GM19438 (cell line): ENCODE measurements at regions not wholly inside any gene's neighbourhood (a gene's known extent, or its start where the extent isn't known, plus 50 kb on each side); places are given as distances from the start of the nearest gene placed in this dataset.

Source experiments
- ATAC-seq: cut with Tn5 transposase; IDR thresholded peaks from one replicate; pipeline ENCODE4 v1.9.1; 2021; ENCODE audit warnings: low read depth; ENCODE audit not compliant: unreplicated experiment

DNA sequence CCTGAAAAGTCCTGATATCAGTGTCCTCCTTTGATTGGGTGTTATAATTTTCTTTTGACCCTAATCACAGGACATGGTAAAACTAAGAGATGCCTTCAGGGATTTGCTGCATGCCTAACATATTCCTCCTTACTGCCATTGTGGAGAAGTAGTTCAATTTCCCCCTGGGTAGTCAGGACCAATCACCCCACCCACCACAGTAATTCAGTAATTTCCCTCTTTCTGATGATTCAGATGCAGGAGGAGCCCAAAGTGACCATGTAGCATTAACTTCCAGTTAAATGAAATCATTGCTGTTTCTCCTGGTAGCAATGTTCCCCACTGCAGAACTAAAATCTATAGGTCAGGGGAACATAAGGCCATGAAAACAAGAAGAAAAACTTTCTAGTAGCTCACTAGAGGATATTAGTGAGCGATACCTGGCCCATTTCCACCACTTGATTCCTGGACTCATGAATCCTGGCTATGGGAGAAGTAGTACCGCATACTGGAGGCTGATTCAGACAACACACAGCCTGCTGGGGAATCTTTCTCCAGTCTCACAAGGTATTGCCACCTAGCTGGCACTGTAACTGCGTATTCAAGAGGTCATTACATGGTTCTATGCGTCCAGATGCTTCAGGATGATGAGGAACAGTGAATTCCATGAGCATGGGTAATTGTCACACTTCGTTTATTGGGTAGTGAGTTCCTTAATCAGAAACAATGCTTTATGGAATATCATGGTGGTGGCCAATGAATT is 561.2 kb downstream of the HAO1 start:
- ATAC-seq: no peak

DNA sequence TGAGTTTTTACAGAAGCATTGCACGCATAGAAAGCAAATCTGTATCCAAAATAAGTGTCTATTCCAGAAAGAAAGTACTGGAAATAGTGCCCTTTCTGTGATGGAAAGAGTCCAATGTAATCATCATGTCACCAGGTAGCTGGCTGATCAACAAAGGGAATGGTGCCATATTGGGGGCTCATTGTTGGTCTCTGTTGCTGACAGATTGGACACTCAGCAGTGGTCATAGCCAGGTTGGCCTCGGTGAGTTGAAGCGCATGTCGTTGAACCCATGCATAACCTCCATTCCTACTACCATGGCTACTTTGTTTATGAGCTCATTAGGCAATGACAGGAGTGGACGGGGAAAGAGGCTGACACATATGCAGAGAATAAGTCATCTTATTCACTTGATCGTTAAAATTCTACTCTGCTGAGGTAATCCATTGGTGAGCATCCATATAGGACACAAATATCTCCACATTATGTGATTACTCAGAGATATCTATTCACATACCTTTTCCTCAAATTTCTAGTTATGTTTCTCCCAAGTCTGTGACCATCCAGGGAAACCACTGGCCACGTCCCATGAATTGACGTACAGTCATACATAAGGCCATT is 560.5 kb downstream of the HAO1 start:
- no peak for ATAC-seq

DNA sequence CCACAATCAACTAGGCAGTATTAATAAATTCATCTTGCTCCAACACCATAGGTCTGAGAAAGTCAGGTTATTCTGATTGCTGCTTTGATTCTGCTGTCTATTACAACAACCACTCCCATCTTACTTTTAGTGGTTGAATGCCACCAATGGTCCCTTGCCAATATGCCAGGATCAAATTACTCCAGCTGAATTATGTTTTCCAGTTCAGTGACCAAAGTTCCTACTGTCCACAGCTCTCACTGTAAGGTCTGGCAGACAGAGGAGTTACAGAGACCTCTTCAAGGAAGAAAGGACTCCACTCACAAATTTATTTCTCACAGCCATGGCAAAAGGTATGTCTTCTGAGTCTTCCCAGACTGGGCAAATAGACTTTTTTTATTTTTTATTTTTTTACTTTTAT is 557.0 kb downstream of the HAO1 start:
- no peak for ATAC-seq

DNA sequence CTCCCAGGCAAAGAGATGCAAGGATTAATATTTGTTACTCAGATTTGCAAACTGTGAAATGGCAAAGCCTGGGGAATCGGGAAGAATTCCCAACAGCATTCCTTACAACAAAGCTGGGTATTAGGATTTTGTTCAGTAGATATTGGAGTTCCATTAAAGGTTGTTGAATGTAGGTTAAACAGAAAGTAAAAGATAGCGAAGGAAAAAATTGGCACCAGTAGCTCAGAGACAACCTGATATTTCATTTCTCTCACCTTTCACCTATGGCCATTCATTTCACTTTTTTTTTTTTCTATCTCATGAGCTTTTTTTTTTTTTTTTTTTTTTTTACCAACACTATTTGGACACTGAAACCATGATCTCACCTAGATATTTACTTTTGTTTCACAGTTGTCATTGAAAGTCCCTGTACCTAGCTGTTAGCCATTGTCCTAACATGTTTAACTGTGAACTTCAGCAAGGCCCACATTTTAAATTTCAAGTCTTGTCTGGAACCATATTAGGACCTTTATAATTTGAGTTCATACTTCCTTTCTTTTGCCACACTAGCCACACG is 552.5 kb downstream of the HAO1 start:
- ATAC-seq: no peak

DNA sequence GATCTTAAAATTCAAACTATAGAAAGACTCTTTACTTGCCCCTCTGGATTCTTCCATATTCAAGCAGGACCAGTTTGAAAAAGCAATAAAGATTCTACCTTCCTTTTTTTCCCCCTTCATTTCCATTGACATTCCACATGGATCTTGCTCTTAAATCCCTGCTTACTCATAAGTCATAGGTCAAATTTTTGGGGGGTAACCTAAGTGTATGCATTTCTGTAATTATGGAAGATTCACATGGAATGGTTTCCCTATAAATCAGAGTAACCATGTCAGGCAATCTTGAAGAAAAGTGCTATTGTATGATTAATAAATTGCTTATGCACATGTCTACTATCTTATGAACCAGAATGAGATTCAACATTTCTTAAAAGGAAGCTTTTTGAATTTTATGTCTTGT is 551.0 kb downstream of the HAO1 start:
- no peak for ATAC-seq

DNA sequence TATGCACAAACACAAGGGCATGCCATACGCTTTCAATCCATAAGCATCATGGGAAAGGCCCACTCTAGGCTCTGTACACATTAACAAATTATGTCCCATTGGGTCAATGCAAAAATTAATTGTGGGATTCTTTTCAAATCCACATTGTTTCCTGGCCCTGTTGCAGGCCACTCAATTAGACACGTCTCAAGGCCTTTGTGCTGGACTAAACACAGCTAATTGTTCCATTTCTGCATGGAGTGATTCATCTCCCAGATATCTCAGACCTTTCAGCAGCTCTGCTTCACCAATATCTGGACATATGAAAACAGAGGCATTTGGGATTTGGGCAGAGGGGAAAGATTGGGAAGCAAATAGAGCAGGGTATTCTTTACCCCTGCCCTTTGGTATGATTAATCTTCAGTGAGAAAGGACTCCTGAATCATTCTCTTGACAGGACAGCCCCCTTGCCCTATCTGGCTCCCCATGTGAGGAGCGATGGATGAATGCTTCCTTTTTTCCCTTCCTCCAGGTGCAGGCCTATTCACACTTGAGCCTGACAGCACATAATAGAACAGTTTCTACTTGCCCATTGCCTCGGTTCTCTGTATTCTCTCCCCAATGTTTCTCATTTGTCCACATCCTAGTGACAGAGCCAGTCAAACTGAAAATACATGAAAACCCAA is 547.6 kb downstream of the HAO1 start:
- no peak for ATAC-seq

DNA sequence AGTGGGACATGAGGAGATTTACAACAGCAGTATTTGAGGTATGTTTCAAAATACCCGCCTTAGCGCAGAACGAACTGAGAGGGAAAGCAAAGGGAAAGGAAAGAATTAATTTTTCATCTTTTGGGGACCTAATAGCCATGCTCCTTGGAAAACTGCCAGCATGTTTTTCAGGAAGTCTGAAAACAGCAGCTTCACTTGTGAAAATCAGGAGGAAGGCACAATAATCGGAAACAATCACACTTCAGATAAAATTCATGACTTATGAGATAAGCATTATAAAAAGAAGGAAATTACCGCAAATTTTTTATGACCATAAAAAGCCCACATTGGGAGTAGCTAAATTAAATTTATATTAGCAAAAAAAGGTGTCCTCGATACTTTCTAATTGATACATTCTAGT is 541.1 kb downstream of the HAO1 start:
- ATAC-seq: no peak

DNA sequence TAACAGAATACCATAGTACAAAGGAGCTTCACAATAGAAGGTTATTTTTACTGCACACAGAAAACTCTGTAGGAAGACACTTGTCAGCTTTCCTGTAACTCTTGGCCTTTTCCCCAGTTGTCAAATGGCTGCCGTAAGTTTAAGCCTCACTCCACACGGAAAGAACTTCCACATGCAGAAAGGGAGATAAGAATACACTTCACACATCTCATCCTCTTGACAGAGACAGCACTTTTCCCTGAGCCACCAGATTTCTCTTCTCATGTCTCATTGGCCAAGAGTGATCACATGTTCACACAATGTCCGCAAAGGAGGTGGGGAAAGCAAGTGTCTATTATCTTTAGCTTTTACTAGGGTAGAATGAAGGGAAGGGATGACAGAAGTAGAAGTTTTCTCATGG is 540.7 kb downstream of the HAO1 start:
- ATAC-seq: no peak

DNA sequence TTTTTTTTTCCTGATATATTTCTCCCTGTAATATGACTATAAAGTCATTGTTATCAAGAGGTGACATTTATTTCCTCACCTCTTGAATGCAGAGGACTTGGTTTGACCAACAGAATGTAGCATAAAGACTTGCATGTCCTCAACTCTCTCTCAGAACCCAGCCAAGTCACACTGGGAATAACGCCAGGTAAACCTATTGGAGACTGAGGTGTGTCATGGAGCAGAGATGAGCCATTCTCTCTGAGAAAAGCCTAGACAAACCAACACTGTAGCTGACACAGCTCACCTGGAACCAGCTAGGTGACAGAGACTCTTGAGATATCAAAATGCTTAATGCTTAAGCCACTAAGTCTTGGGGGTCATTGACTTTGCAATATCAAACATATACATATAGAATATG is 533.6 kb downstream of the HAO1 start:
- no peak for ATAC-seq

DNA sequence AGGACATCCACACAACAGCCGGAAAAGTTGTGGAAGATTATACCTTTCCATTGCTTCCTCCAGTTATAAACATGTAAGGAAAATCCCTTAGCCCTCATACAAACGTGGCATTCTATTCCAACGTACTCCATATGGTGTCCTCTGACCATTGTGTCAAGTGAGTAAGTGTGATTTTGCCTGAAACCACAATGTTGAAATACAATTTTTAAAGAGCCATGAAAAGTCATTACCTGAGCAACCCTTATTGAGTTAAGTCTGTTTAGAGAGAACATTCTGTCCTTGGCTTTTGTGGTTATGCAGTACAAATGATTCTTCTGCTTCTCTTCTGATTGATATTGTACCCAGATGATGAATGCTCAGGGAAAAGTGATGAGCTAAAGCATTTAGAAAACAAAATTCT is 530.1 kb downstream of the HAO1 start:
- ATAC-seq: no peak

DNA sequence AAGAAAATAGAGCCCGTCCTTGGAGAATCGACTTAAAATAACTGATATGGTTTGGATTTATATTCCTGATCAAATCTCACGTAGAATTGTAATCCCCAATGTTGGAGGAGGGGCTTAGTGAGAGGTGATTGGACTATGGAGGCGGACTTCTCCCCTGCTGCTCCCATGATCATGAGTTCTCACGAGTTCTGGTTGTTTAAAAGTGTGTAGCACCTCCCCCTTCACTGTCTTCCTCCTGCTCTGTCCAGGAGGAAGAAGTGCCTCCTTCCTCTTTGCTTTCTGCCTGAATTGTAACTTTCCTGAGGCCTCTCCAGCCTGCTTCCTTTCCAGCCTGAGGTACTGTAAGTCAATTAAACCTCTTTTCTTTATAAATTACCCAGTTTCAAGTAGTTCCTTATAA is 529.2 kb downstream of the HAO1 start:
- no peak for ATAC-seq

DNA sequence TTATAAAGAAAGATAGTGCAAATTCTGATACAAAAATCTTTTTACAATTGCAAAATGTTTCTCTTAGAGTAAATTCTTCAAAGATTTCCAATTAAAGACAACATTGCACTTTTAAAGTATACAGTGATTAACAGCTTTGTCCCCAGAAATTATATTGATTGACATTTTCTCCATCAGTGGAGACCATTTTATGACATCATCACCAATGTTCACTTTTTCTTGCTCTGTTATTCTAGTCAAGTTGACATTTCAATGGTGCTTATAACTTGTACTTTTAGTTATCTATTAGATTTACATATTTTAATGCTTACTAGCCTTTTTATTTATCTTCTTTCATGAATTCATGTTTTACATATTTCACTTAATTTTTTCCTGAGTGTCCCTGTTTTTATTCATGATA is 524.8 kb downstream of the HAO1 start:
- no peak for ATAC-seq

DNA sequence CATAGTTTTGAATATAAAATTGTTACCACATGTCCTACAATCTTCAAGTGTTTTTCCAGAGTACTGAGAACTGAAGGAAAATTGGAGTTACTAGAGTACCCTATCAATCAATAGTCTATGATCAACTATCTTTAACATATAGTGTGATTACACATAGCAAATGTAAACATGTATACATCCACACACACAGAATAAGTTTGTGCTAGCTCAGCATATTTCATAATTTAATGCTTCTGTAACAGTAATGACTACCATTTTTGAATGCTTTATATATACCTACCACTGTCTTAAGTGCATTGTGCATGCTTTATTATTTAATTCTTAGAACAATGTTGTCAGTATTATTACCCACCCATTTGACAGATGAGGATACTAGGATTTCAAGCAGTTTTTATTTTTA is 523.9 kb downstream of the HAO1 start:
- no peak for ATAC-seq

DNA sequence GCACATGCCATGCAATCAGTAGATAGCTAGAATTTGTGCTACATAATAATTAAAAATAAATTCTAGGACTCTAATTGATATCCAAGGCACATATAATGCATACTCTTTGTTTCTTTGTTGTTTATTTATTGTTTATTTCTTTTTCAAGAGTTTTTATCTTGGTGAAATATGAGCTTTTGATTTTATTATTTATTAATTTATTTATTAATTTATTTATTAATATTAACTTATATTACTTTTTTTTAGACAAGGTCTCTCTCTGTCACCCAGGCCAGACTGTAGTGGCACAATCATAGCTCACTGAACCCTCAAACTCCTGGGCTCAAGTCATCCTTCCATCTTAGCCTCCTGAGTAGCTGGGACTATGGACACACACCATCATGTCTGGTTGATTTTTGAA is 519.9 kb downstream of the HAO1 start:
- ATAC-seq: no peak

DNA sequence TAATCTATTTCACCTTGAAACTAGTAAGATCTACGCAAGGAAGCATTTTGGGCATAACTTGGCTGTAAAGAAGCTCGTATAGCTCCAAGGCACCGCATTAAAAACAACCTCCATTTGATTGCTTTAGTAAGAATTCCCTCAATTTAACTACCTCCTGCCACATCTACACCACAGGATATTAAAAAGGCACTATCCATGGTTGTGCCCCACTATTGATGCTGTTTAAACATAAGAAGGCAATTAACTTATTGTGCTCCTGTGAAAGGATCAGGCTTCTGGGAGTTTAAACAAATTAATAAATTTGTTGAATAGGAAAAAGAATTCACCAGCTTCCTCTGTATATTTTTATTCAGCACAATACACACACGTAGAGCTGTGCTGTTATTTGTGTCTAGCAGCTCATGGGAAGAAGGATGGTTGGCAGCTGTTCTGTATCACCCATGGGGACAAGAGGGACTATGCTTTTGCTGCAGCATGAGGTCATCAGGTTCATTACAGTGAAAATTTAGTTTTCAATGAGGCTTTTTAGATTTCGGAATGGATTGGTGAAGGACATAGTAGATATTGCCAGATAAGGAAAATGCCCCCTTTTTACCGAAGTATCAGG is 513.3 kb downstream of the HAO1 start:
- ATAC-seq: no peak

DNA sequence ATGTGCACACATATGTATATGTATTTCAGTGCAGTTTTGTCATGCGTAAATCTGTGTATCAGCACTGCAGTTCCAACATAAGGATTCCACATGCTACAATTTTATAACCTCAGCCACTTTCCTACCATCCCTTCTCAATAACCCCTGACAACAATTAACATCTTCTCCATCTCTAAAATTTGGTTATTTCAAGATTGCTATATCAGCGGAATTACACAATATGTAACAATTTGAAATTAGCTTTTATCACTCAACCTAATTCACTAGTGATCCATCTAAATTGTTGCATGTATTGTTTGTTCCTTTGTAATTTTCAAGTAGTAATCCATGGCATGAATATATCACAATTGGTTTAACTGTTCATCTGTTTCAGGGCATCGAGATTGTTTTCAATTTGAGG is 511.3 kb downstream of the HAO1 start:
- ATAC-seq: no peak

DNA sequence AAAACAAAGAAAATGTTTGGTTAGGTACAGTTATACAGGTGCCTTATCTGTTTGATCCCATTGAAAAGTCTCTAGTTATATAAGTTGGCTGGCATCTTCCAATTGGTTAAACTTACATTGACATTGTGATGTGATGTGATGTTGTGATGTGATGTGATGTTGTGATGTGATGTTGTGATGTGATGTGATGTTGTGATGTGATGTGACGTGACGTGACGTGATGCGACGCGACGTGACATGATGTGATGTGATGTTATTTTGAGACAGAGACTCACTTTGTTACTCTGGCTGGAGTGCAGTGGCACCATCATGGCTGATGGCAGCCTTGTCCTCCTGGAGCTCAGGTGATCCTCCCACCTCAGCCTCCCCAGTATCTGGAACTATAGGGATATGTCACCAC is 507.6 kb downstream of the HAO1 start:
- no peak for ATAC-seq

DNA sequence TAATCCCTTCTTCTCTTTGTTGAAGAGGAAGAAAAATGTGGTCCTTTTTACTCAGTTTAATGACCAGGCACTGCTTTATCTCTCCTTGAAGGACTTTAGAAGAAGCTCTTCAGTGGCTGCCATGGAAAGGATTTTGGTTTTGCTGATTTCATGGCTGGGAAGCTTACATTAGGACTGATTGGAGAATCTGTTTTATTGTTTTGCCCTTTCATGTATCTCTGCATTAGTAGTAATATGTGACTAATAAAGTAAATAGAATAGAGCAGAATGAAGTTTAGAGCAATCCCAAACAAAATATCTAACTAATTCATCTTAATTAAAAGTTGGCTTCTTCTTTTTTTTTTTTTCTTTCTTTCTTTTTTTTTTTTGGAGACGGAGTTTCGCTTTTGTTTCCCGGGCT is 502.9 kb downstream of the HAO1 start:
- ATAC-seq: no peak

DNA sequence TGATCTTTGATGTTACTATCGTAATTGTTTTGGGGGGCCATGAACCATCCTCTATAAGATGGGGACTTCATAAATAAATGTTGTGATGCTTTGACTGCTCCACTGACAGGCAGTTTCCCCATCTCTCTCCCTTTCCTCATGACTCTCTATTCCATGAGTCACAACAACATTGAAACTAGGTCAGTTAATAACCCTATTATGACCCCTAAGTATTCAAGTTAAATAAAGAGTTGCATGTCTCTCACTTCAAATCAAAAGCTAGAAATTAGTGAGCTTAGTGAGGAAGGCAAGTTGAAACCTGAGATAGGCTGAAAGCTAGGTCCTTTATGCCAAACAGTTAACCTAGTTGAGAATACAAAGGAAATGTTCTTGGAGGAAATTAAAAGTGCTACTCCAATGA is 491.0 kb downstream of the HAO1 start:
- no peak for ATAC-seq

DNA sequence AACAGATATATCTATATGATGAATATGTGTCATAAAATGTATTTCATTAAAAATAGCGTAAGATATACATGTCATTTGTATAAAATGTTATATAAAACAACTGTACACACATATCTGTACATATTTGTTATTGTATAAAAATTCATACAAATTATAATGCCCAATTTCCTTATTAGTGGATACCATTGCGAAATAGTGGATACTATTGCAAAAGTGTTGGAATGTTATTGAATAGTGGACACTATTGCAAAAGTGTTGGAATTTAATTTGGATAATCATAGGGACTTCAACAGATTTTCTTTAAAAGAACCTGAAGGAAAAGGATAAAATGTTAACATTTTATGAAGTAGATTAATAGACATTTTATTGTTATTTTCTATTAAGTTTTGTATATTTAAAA is 487.4 kb downstream of the HAO1 start:
- no peak for ATAC-seq

DNA sequence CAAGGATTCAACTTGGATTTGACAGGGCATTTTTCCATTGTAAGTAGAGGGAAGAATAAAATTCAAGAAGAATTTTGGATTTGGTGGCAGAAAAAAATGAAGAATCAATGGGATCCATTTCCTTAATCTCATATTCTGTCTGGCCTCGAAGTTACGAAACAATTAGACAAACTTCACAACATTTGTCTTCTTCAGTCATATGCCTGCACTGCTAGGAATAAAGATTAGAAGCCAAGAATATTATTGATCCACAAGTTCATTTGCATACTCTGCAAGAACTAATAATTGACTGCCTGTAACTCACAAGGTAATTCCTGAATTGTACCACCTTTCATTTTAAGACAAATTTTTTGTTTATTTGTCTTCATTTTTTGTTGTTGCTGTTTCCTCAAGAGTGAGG is 486.2 kb downstream of the HAO1 start:
- no peak for ATAC-seq
